ENCODE measurements at regions not wholly inside any gene's neighbourhood (a gene's known extent, or its start where the extent isn't known, plus 50 kb on each side); places are given as distances from the start of the nearest gene placed in this dataset.
A peak's percentile ranks its signal among the peaks of the same experiment; 100 is the strongest.

GRCh38 chrX:88586317-88586716 is 160.7 kb upstream of the CPXCR1 start:
- H3K27ac ChIP-seq (ENCODE audit: low read length), result no peak overlapping the region
- no peaks in the 10 kb centered on the region for H3K4me1 ChIP-seq (ENCODE audit: control insufficient read depth, insufficient read depth, low read length)
- ChIA-PET POLR2A (no interaction called here), CTCF (no interaction called here)
- H3K4me3 ChIP-seq (ENCODE audit: low read depth in 2 of 2, low read length in 2 of 2), result no peak overlapping the region
- DNase-seq (ENCODE audit: low read depth, low spot score) (no peak), ATAC-seq (no peak)
- intact Hi-C loops (cut with micrococcal nuclease; ENCODE audit: unreplicated experiment) (no loop called here), in situ Hi-C loops (cut with HindIII; ENCODE audit: low pct_unique_long_range_greater_than_20kb, low sequenced_read_pairs) (no loop called here)
- no TSS peak for BruUV-seq (replicated peaks)
- H3K27me3 ChIP-seq (ENCODE audit: control insufficient read depth, insufficient read depth, low read length), result no peaks in the 10 kb centered on the region
- no peaks in the 10 kb centered on the region for H3K9me3 ChIP-seq (ENCODE audit: control insufficient read depth, insufficient read depth, low read depth, low read length)
- TF ChIP-seq POLR2AphosphoS5 (IDR thresholded peaks at IDR 0.05; ENCODE audit: low read depth, low read length), result no peak
- no peaks in the 10 kb centered on the region for H3K36me3 ChIP-seq (ENCODE audit: control insufficient read depth, insufficient read depth, low read length)

DNA sequence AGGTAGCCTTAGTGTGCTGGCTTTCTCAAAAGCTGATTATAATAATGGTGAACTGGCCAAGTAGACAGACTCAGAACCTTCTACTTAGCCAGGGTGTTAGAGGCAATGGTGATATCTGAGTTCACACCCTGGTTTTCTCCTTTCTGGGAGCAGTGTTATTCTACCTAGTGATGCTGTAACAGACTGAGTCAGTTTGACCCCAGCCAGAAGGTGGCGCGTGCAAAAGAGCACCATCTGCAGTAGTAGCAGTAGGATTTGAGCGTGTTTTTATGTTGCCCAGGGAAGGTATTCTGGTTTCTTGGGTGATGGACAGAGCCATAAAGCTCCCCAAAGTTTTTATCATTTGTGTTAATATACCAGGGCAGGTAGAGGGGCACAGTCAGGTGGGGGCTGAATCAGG is 143.8 kb upstream of the CPXCR1 start:
- CTCF ChIA-PET, result no interaction called here
- Histone ChIP-seq H3K9me3 (ENCODE audit: control insufficient read depth, insufficient read depth, low read depth, low read length) (no peaks in the 10 kb centered on the region), H3K36me3 (ENCODE audit: control insufficient read depth, insufficient read depth, low read length) (no peaks in the 10 kb centered on the region), H3K4me3 (ENCODE audit: low read depth in 2 of 2, low read length in 2 of 2) (no peak overlapping the region), H3K4me1 (ENCODE audit: control insufficient read depth, insufficient read depth, low read length) (no peaks in the 10 kb centered on the region), H3K27ac (ENCODE audit: low read length) (no peak overlapping the region), H3K27me3 (ENCODE audit: control insufficient read depth, insufficient read depth, low read length) (no peaks in the 10 kb centered on the region)
- intact Hi-C loops (cut with micrococcal nuclease; ENCODE audit: unreplicated experiment), result no loop called here
- TF ChIP-seq, protein P1, sequence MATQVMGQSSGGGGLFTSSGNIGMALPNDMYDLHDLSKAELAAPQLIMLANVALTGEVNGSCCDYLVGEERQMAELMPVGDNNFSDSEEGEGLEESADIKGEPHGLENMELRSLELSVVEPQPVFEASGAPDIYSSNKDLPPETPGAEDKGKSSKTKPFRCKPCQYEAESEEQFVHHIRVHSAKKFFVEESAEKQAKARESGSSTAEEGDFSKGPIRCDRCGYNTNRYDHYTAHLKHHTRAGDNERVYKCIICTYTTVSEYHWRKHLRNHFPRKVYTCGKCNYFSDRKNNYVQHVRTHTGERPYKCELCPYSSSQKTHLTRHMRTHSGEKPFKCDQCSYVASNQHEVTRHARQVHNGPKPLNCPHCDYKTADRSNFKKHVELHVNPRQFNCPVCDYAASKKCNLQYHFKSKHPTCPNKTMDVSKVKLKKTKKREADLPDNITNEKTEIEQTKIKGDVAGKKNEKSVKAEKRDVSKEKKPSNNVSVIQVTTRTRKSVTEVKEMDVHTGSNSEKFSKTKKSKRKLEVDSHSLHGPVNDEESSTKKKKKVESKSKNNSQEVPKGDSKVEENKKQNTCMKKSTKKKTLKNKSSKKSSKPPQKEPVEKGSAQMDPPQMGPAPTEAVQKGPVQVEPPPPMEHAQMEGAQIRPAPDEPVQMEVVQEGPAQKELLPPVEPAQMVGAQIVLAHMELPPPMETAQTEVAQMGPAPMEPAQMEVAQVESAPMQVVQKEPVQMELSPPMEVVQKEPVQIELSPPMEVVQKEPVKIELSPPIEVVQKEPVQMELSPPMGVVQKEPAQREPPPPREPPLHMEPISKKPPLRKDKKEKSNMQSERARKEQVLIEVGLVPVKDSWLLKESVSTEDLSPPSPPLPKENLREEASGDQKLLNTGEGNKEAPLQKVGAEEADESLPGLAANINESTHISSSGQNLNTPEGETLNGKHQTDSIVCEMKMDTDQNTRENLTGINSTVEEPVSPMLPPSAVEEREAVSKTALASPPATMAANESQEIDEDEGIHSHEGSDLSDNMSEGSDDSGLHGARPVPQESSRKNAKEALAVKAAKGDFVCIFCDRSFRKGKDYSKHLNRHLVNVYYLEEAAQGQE (IDR thresholded peaks at IDR 0.05; ENCODE audit: insufficient read depth in 1 of 2, low read depth in 2 of 2, low read length in 1 of 2), result no peak
- TF ChIP-seq TCF7L2 (IDR thresholded peaks at IDR 0.05; ENCODE audit: low read depth, low read length) (no peak), SIN3A (IDR thresholded peaks at IDR 0.05; ENCODE audit: borderline replicate concordance, insufficient read depth, low read depth, low read length) (no peak), POLR2AphosphoS5 (IDR thresholded peaks at IDR 0.05; ENCODE audit: low read depth, low read length) (no peak)
- TF ChIP-seq, protein P2, sequence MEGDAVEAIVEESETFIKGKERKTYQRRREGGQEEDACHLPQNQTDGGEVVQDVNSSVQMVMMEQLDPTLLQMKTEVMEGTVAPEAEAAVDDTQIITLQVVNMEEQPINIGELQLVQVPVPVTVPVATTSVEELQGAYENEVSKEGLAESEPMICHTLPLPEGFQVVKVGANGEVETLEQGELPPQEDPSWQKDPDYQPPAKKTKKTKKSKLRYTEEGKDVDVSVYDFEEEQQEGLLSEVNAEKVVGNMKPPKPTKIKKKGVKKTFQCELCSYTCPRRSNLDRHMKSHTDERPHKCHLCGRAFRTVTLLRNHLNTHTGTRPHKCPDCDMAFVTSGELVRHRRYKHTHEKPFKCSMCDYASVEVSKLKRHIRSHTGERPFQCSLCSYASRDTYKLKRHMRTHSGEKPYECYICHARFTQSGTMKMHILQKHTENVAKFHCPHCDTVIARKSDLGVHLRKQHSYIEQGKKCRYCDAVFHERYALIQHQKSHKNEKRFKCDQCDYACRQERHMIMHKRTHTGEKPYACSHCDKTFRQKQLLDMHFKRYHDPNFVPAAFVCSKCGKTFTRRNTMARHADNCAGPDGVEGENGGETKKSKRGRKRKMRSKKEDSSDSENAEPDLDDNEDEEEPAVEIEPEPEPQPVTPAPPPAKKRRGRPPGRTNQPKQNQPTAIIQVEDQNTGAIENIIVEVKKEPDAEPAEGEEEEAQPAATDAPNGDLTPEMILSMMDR (IDR thresholded peaks at IDR 0.05), result no peak
- DNase-seq (ENCODE audit: low read depth, low spot score) (no peak), ATAC-seq (no peak)
- in situ Hi-C loops (cut with HindIII; ENCODE audit: low pct_unique_long_range_greater_than_20kb, low sequenced_read_pairs), result no loop called here
- POLR2A ChIA-PET, result no interaction called here
- BruUV-seq (replicated peaks), result no TSS peak

GRCh38 chrX:88604433-88605221 is 142.4 kb upstream of the CPXCR1 start:
- no TSS peak for BruUV-seq (replicated peaks)
- Histone ChIP-seq H3K36me3 (ENCODE audit: control insufficient read depth, insufficient read depth, low read length) (no peaks in the 10 kb centered on the region), H3K4me3 (ENCODE audit: low read depth in 2 of 2, low read length in 2 of 2) (no peak overlapping the region), H3K4me1 (ENCODE audit: control insufficient read depth, insufficient read depth, low read length) (no peaks in the 10 kb centered on the region), H3K9me3 (ENCODE audit: control insufficient read depth, insufficient read depth, low read depth, low read length) (no peaks in the 10 kb centered on the region), H3K27ac (ENCODE audit: low read length) (no peak overlapping the region), H3K27me3 (ENCODE audit: control insufficient read depth, insufficient read depth, low read length) (no peaks in the 10 kb centered on the region)
- ChIA-PET CTCF (no interaction called here), POLR2A (no interaction called here)
- DNase-seq (ENCODE audit: low read depth, low spot score) (peak; percentile 36), ATAC-seq (no peak)
- no peak for TF ChIP-seq TCF7L2 (IDR thresholded peaks at IDR 0.05; ENCODE audit: low read depth, low read length)
- TF ChIP-seq, protein P2 (IDR thresholded peaks at IDR 0.05), result no peak
- no peak for TF ChIP-seq POLR2AphosphoS5 (IDR thresholded peaks at IDR 0.05; ENCODE audit: low read depth, low read length)
- no peak for TF ChIP-seq SIN3A (IDR thresholded peaks at IDR 0.05; ENCODE audit: borderline replicate concordance, insufficient read depth, low read depth, low read length)
- TF ChIP-seq, protein P1 (IDR thresholded peaks at IDR 0.05; ENCODE audit: insufficient read depth in 1 of 2, low read depth in 2 of 2, low read length in 1 of 2), result no peak
- in situ Hi-C loops (cut with HindIII; ENCODE audit: low pct_unique_long_range_greater_than_20kb, low sequenced_read_pairs) (no loop called here), intact Hi-C loops (cut with micrococcal nuclease; ENCODE audit: unreplicated experiment) (no loop called here)
